Panc1 (cell line): ENCODE measurements at regions not wholly inside any gene's neighbourhood (a gene's known extent, or its start where the extent isn't known, plus 50 kb on each side); places are given as distances from the start of the nearest gene placed in this dataset.

Experiments
- CTCF ChIP-seq: fragments of 450-650 bp; IDR thresholded peaks from 2 replicates; pipeline ENCODE4 v1.5.1; 2017; ENCODE audit warnings: mild to moderate bottlenecking
- POLR2AphosphoS5 ChIP-seq: IDR thresholded peaks from 2 replicates; pipeline ENCODE4 v1.6.1; 2012; ENCODE audit warnings: mild to moderate bottlenecking, low read depth, low read length, moderate library complexity
- REST ChIP-seq, 2 experiments: IDR thresholded peaks; 2 replicates each; pipeline ENCODE4 v1.6.1; 2011 to 2012; ENCODE audit warnings: low read depth in 2 of 2, control low read depth in 1 of 2, low read length in 1 of 2, mild to moderate bottlenecking in 1 of 2, moderate library complexity in 1 of 2; ENCODE audit not compliant: insufficient read depth in 1 of 2
- SIN3A ChIP-seq: IDR thresholded peaks from 2 replicates; pipeline ENCODE4 v1.6.1; 2012; ENCODE audit warnings: low read depth, mild to moderate bottlenecking, low read length, moderate library complexity, borderline replicate concordance; ENCODE audit not compliant: insufficient read depth
- TCF7L2 ChIP-seq: IDR thresholded peaks from 2 replicates; pipeline ENCODE4 v1.6.1; 2011; ENCODE audit warnings: mild to moderate bottlenecking, low read depth, low read length, inconsistent platforms

DNA sequence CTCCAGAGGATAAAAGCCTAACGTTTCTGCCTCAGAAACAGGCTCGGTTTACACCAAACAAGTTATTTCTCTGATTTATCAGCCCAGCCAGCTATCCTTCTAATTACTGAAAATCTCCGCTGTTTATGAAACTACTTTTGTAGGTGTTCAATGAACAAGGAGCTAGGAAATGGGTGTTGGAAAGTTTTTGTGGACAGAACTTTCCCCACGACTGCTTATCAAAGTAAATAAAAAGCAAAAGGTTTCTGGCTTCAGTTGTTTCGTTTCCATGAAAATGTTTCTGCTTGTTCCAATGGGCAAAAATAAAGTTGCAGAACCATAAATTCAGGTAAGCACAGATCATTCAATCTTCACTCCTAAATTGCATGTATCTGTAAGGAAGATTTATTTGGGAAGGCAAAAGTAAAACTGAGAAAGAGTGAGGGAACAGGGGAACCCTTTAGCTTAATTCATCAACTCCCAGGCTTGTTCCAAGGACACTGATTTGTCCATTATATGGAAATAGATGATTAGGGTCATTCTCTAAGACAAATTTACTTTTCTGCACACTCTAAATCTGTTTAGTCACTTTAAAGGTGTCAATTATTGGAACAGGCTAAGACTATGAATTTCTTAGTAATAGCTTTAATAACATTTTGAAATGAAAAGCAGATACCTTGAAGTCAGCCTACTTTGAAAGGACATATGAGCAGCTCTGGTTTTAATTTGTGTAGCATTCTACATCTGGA, 175.9 kb upstream of the CDKN3 start:
- TF ChIP-seq CTCF (no peak), POLR2AphosphoS5 (no peak), TCF7L2 (no peak), REST (IDR thresholded peaks at IDR 0.05; ENCODE audit: insufficient read depth in 1 of 2, low read depth in 2 of 2, low read length in 1 of 2) (no peak), SIN3A (no peak)
